ENCODE measurements at regions not wholly inside any gene's neighbourhood (a gene's known extent, or its start where the extent isn't known, plus 50 kb on each side); places are given as distances from the start of the nearest gene placed in this dataset.
"Not testable (repeated sequence)": the region's sequence is repeated elsewhere in the genome, so short reads cannot be mapped to it uniquely, and the experiment has no call there.

DNA sequence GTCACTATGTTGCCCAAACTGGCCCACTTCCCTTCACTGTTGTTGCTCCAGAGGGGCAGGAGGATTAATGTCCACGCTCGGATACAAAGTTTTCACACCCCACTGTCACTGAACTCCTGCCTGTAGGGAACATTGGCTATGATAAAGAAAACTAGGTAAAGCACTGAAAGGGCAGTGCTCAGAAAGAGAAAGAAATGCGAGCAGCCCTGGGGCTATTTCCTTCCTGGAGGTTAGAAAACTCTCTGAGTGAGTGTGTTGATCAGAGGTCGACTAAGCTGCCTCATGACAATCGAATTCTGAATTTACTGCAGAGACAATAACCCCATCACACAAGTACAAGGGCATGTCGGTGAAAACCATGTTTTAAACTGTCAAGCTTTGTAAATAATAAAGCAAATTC, 227.2 kb upstream of the PITRM1 start:
- DNase-seq: no peak

DNA sequence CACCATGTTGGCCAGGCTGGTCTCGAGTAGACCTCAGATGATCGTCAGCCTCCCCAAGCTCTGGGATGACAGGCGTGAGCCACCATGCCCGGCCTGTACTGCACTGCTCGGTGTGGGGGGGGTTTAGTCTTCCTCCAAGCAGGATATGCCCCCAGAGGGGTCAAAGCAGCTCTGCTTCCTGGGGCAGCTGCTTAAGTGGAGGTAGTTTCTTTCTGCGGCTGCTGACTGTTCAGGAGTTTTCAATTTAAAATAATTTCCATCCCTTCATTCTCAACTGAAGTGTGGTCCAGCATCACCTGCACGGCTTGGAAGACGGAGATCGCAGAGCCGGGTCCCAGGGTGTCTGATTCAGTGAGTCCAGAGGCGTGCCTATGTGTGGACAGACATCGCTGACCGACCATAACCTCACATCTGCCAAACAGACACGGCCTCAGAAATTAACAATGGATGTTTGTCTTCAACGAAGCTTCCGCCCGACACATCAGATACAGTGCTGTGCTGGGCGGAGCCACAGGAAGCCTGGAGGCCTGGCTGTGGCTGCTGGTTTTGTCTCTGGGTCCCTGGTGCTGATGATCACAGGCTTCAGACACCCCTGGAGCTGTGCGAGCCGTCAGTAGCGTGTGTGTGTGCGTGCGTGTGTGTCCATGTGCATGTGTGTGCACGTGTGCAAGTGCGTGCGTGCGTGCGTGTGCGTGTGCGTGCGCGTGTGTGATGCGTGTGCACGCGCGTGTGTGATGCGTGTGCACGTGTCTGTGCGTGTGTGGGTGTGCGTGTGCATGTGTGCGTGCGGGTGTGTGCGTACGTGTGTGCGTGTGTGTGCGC, 226.5 kb upstream of the PITRM1 start:
- no peak for DNase-seq

DNA sequence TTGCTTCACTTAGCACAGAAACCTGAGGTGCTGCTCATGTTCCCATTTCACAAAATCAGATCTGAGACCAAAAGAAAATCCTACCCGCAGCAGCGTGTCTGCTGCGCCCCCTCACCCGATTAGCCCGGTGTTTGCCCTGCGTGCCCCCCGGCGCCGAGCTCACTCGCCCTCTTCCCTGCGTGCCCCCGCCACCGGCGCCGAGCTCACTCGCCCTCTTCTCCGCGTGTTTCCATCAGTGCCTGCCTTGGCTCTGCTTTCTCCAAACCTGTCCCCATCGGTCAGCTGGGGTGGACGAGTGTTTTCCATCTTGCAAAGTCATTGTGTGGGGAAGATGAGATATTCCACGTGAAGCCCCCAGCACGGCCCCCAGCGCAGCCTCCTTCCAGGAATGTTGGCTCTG, 225.3 kb upstream of the PITRM1 start:
- DNase-seq: no peak

DNA sequence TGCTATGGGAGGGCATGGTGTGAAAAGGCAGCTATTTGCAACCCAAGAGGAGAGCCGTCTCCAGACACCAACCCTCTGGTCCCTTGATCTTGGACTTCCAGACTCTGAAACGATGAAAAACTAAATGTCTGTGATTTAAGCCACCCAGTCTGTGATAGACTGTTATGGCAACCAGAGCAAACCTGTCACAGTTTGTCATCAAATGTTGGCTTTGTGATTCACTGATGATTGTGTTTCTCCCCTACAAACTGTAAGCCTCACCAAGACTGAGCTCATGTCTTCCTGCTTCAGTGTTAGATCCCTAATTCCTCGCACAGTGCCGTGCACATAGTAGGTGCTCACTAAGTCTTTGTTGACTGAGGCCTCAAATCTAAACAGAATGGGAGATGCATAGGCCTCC, 224.6 kb upstream of the PITRM1 start:
- no peak for DNase-seq

DNA sequence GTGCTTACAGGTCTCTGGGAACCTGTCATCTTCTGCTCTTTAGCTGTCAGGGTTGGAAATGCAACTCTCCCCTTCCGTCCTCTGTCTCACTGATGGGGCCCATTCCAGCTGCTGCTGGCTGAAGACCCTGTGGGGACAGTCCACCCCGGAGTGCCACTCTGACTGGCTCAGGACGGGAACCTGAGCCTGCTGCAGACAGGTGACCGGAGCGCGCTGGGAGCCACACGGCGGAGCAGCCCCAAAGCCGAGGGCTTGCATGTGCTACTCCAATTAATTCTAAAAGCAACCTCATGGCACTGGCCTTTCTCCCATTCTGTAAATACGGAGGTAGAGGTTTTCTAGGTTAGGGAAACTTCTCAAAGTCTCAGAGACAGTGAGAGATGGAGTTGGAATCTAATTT, 223.5 kb upstream of the PITRM1 start:
- no peak for DNase-seq

DNA sequence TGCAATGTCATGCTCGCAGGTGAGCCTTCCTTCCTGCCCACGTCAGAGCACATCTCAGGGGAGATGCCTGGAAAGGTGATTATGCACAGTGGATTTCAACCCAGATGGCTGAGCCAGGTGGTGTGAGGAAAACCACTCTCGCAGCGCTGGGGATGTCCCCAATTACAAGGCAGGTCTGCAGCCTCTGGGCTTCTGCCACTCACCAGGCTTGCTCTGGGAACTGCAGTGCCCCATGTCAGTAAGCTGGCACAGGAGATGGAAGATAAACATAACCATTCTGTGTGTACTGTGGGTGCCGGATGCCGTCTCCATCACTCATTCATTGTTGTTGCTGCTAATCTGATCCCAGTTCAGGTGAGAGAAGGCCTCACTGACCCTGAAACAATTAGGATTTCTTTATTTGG, 222.9 kb upstream of the PITRM1 start:
- no peak for DNase-seq

DNA sequence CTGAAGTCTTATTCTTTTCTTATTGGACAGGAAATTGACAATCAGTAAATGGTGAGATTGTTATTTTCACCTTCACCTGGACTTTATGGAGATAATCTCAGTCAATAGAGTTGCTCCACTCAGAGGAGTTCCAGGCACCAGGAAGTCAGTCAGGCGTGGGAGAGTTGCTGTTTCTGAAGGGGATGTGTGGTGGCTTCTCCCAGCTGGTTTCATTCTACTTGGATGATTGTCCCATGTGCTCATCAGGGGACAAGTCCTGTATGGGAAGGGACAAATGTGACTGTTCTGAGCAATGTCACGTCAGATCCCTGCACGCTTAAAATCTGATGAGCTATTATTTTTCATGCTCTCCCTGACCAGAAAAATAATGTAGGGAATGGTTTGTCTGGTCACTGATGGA, 222.5 kb upstream of the PITRM1 start:
- no peak for DNase-seq

DNA sequence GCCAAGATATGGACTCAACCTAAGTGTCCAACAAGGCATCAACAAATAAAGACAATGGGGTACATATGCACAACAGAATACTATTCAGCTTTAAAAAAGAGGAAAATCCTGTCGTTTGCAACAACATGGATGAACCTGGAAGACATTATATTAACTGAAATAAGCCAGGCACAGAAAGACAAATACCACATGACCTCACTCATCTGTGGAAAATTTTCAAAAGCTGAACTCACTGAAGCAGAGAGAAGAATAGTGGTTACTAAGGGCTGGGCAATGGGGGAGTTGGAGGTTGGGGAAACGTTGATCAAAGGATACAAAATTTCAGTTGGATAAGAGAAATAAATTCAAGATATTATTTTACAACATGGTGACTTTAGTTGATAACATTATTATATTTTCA, 221.4 kb upstream of the PITRM1 start:
- no peak for DNase-seq

DNA sequence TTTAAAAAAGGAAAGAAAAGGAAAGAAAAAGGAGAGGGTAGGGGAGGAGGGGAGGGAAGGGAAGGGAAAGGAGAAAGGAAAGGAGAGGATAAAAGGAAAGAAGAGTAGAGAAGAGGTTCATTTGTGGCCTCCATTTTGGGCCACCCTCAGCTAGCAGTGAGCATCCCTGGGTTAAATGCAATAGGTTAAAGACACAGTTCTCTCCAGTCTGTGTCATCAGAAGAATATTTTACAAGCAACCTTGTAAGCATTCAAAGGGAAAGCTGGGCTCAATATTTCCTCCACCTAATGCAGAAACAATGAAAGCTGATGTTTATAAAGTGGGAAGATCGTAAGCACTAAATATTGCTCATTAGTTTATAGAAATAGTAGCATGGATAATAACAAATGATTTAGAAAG, 219.1 kb upstream of the PITRM1 start:
- DNase-seq: no peak

DNA sequence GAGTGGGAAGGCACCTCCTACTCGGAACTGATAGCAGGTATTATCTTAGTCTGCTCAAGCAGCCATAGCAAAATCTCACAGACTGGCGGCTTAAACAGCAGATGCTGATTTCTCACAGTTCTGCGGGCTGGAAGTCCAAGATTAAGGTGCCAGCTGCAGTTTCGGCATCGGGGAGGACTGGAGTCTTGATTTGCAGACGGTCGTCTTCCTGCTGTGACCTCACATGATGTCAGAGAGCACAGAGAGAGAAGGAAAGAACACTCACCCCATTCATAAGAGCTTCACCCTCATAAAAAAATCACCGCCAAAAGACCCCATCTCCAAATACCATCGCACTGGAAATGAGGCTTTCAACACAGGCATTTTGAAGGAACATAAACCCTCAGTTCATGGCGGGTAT, 216.5 kb upstream of the PITRM1 start:
- DNase-seq: no peak

DNA sequence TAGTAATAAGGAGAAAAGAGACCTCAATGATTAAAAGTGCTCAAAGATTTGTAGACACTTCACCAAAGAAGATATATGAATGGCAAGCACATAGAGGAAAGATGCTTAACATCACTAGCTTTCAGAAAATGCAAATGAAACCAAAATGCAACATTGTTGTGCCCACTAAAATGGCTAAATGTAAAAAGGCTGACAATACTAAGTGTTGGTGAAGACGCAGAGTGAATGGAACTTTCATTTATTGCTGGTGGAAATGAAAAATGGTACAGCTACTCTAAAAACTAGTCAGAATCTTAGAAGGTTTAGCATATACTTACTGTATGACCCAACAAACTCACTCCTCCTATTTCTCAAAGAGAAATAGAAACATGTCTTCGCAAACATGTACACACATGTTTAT, 212.9 kb upstream of the PITRM1 start:
- no peak for DNase-seq

DNA sequence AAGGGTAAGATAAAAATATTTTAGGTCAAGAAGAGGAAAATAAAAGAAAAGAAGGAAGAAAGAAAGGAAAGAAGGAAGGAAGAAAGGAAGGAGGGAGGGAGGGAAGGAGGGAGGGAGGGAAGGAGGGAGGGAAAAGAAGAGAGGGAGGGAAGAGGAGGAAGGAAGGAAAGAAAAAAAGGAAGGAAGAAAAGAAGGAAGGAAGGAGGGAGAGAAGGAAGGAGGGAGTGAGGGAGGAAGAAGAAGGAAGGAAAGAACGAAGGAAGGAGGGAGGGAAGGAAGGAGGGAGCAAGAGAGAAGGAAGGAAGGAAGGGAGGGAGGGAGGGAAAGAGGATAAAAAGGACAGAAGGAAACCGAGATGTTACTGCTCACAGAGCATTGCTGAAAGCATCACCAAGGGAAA, 209.5 kb upstream of the PITRM1 start:
- no peak for DNase-seq

DNA sequence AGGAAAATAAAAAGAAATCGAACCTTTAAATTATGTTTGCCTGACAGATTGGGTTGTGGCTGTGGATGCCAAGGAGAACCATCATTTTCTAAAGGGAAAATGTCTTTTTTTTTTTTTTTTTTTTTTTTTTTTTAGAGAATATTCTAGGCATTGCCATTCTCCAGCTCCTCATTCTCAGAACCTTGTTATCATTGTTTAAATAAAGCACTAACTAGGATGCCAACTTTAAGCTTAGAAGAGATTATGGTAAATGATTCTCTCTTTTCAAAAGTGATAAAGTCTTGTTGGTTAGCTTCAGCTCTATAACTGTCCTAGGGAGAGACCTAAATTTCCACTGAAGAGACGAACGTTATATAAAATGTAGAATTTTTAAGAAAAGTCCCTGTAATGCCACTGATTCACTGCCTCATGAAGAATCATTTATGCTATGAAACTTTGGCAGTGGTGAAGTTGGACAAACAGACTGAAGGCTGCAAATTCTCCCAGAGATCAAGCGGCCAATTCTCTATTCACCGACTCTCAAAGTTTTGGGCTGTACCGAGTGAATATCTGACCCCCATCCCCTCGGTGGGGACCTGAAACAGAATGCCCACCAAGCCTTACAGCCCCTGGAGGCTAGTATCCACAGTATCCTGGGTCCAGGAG, 207.9 kb upstream of the PITRM1 start:
- DNase-seq: no peak

DNA sequence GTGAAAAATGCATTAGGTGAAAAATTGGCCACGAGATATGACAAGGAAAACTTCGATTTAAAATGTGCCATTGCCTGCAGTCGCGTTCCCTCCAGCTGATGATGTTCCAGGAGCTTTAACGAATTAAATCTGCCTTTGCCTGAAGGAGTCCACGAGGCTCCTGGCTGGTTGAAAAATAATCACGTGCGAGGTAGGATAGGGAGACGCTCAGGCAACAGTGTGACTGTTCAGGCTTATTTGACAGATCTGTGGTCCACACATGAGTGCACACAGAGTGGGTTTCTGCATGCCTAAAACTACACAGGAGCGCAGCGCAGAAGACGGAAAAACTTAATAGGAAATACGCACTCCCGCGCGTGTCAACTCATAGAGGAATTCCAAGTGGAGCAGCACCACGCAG, 204.0 kb upstream of the PITRM1 start:
- no peak for DNase-seq

DNA sequence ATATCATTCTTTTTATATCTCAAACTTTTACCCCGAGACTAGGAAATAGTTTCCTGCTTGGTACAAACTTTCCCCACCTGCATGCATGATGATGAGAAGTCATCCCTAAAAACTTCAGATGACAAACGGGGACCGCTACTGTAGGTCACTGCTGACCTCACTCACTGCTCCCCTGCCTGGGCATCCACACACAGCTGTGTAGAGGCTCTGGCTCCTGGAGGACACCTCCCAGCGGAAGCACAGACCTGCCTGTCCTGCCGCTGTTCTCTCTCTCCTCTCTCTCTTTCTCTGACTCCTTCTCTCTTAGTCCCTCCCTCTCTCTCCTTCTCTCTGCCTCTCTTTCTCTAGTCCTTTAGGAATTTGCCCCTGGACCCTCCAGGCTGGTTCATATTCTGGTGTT, 202.9 kb upstream of the PITRM1 start:
- DNase-seq: no peak

DNA sequence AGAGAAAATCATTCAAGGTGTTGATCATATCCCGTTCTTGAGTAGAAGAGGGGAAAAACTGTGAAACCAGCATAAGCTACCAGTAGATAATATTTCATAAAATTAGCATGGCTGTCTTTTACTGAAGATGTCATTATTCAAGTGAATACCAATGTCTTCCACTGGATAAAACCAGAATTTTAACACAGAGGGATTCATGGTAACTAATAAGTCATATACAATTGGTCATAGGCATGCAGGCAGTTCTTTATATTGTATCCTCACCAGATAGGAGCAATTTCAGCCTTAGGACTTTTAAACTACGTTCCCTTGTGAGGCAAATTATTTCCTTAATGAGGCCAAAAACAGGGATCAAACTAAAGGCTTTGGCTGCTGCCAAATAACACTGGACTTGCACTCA, 202.3 kb upstream of the PITRM1 start:
- DNase-seq: no peak

DNA sequence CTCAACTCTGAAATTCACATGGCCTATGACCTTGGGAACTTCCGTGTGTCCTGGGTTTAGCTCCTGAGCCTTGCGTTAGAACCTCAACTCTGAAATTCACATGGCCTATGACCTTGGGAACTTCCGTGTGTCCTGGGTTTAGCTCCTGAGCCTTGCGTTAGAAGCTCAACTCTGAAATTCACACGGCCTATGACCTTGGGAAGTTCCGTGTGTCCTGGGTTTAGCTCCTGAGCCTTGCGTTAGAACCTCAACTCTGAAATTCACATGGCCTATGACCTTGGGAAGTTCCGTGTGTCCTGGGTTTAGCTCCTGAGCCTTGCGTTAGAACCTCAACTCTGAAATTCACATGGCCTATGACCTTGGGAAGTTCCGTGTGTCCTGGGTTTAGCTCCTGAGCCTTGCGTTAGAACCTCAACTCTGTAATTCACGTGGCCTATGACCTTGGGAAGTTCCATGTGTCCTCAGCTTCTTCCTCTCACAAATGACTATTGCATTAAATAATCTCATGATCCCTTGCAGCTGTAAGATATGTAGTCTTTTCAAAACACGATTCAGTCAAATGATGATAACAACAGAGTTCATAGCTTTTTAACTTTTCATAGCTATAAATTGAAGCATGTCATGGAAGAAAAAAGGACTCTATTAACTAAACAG, 200.9 kb upstream of the PITRM1 start:
- not testable (repeated sequence) for DNase-seq

DNA sequence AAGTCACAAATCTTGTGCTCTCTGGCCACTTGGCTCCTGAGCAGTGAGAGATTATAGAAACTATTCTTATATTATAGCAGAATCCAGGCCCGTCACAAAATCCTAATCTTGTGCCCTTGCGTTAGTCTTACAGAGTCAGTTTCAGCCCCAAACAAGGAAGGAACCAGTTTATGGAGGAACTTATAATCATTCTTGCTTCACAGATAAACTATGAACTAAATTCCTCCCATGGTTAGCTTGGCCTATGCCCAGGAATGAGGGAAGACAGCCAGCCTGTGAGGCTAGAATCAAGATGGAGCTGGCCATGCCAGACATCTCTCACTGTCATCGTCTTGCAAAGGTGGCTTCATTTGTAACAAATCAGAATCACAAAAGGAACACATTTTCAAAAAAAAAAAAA, 199.7 kb upstream of the PITRM1 start:
- no peak for DNase-seq

DNA sequence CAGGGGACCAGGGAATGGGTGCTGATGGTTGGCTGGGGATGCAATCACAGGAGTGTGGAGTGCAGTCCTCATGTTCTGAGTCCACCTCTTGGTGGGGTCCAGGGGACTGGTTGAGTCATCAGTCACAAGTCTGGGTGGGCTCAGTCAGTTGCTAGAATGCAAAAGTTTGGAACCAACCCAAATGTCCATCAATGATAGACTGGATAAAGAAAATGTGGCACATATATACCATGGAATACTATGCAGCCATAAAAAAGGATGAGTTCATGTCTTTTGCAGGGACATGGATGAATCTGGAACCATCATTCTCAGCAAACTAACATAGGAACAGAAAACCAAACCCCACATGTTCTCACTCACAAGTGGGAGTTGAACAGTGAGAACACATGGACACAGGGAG, 199.0 kb upstream of the PITRM1 start:
- not testable (repeated sequence) for DNase-seq

DNA sequence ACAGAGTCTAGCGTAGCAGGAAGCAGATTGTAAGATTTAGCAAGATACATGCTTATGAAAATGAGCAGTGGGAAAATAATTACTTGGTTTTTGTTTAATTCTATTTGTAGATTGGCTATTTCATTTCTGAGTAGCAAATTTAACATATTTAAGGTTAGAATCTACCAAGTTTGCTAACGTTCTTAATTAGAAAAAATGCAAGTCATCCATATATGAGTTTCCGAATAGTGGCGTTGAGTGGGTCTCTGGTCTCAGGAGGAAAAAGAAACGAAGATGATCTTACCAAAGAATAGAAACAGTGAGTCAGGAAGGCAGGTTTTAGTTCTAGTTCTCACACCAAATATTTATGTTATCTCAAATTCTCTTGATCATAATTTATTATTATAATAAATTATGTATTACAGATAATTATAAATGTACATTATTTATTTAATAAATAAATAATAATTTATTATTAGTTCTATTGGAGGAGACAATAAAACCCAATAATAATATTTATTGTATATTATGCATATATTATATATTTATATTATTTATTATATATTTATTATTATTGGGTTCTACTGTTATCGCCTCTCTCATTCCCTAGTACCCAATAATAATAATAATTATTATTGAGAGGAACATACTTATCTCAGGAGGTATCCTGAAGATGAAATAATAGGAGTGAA, 194.3 kb upstream of the PITRM1 start:
- DNase-seq: no peak

DNA sequence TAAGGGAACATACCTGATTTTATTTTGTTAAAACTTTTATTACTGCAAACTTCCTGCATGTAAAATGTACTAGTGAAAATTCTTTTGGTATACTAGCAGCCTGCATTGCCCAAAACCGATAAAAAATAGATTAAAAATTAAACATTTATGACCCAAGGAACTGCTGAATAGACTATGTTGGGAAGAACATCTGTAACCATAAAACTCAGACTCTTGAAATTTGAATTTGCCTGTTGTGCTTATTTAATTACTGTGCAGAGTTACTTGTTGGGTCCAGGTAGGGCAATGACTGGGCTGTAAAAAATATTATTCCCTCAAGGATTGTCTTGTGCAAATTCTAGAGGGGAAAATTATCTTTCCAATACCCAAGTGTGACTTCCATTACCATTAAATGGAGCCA, 193.5 kb upstream of the PITRM1 start:
- no peak for DNase-seq

DNA sequence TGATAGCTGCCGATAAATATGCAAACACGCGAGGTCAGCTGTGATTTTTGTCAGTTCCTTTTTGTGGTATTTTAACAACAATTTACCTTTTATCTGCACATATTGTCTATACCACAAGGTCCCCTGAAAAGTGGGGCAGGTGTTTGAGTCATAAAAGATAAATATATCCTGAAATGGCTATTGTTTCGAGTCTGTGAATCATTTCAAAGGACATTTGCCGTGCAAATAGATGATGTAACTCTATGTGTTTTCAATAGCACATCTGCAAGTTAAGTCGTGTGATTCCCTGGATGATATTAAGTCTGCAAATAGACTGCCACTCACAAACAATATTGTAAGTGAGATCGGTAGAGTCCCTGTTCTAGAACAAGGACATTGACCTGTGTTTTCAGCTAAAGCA, 193.0 kb upstream of the PITRM1 start:
- DNase-seq: no peak

DNA sequence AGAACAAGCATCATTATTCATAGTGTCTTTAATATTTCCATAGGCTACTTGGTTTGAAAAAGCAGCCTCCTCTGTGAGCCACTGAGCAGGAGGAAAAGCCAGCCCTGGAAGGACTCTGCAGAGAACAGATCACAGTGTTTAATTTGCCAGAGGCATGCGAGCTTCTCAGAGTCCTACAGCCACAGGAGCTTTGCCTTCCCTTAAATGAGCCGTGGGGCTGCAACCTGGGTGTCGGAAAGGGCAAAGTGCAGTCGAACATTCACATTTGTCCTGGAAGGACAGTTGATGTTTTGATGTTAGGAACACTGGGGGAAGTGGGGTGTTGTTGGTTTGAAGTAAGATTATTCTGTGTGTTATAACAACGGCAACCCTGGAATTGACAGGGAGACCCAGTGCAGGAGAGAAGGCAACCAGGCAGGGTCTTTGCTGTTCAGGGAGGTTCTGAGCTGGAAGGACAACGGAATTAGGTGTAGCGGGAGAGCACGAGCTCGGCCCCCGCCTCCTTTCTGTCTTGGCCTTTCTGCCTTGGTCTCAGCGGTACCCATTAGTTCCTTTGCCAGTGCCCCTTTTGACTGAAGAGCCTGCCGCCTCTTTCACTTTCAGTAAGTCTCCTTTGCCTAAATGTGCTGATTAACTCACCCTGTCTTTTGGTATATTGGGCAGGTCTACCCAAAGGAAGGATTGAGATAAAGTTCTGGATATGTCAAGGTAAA, 192.3 kb upstream of the PITRM1 start:
- no peak for DNase-seq

Data from suppressor macrophage treated with lipopolysaccharide for 4 hours (primary cell).